PC-3 (cell line): ENCODE measurements at regions not wholly inside any gene's neighbourhood (a gene's known extent, or its start where the extent isn't known, plus 50 kb on each side); places are given as distances from the start of the nearest gene placed in this dataset.

Experiments
- CTCF ChIP-seq: fragments of 300-600 bp; sonication (generic); conservative IDR thresholded peaks from 2 replicates; pipeline ENCODE4 v1.5.1; 2017; ENCODE audit warnings: antibody characterized with exemption, low read depth, mild to moderate bottlenecking, low read length
- EZH2 ChIP-seq: fragments of 300-600 bp; sonication (generic); IDR thresholded peaks from one replicate; pipeline ENCODE4 v1.6.1; 2017; ENCODE audit warnings: antibody characterized with exemption, mild to moderate bottlenecking, low read length; ENCODE audit not compliant: unreplicated experiment
- EZH2phosphoT487 ChIP-seq: fragments of 300-600 bp; sonication (generic); IDR thresholded peaks from 2 replicates; pipeline ENCODE4 v1.6.1; 2018; ENCODE audit warnings: mild to moderate bottlenecking, antibody characterized with exemption, low read length, borderline replicate concordance

- TF ChIP-seq CTCF (no peak), EZH2 (no peak), EZH2phosphoT487 (no peak)
Observed at GRCh38 chr22:34380532-34380931, 460.3 kb upstream of the LARGE1 start.
